Nucleus accumbens (tissue), 56 donors: ENCODE measurements at regions not wholly inside any gene's neighbourhood (a gene's known extent, or its start where the extent isn't known, plus 50 kb on each side); places are given as distances from the start of the nearest gene placed in this dataset.
"Not testable (repeated sequence)": the region's sequence is repeated elsewhere in the genome, so short reads cannot be mapped to it uniquely, and the experiment has no call there.

Experiments used
- DNase-seq, 56 donors: peaks; one replicate each; lab custom pipeline; 2025; lab: John Stamatoyannopoulos, UW

DNA sequence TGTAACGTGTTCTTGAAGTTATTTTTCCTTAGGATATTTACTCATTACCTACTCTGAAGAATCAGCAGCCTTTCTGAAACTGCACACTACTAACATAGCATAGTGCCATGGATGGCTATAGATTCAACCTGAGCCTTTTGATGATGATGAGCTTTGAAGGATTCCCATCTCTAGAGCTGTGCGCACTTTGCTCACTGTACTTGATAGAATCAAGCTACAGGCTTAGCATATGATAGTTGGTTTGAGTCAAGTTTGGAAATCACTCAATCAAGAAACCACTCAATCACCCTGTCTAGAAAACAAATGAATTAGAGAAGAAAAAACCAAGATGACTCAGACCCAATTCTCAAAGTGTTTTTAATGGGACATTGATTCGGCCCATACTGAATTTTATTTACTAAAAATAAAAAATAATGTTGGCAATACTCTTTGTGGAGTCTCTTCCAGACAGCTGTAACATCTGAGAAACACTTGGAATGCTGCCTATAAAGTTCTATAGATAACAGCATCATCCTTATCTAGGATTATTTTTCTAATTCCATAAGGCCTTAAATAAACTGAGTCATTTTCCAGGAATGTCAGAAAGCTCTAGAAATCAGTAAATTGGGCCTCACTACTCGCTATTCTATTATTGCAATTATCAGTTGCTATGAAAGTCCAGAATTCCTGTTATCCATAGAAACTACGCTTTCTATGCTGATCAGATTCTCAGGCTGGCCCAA lies 259.0 kb upstream of the ERBB4 start:
- DNase-seq = no peak

DNA sequence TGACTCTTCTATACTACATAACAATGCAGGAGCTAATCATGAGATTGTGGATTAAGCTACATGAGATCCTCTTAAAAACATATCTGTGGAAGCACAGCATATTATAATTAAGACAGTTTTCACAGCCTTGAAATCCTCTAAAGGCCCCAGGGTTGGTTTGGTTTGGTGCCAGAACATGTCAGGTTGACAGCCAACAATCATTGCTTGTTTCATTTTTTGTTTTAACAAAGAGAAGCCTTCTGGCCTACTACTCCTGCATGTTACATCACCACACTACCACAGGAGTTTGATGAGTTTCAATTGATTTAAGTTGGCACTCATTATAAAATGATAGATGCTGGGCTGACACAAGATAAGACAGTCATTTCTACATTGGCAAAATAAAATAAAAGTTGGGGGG lies 255.9 kb upstream of the ERBB4 start:
- DNase-seq = no peak

DNA sequence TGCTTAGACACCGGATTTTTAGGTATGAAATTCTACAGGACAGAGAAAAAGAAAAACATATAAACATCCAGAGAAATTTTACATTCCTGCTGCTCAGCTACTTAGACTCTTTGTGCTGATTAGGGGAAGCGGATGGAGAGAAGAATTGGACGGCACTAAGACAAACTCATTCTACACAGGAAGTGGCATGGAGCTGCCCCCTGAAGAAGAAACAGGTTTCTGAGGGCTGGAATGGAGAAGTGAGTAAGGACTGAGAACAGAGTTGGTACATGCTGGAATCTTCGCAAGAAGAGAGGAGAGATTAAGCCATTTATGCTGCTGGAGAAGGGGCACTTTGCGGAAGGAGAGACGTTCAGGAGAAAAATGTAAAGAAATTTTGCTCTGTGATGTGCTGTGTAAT lies 253.0 kb upstream of the ERBB4 start:
- no peak for DNase-seq

DNA sequence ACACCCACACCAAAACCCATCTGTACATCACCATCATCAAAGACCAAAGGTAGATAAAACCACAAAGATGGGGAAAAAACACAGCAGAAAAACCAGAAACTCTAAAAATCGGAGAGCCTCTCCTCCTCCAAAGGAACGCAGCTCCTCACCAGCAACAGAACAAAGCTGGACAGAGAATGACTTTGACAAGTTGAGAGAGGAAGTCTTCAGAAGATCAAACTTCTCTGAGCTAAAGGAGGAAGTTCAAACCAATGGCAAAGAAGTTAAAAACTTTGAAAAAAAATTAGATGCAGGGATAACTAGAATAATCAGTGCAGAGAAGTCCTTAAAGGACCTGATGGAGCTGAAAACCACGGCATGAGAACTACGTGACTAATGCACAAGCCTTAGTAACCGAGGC lies 247.5 kb upstream of the ERBB4 start:
- not testable (repeated sequence) for DNase-seq

DNA sequence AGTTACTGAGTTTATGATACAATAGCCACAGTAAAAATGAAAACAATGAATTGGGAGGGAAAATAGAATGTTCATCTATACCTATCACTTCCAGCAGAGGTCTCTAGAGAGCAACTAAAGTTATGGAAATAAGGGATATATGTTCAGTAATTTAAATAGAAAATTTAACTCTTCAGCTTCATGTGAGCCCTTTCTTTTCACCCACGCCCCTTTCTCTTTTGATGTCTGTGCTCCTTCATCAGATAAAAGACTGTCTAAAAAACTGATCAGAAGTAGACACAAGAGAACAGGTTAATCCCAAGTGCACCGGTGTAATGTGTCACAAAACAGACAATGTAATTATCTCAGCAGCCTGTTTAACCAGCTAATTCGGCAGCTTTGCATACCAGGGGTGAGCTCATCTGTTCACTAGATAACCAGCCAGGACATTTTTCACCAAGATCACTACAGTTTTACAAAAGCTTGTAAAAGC lies 238.5 kb upstream of the ERBB4 start:
- DNase-seq = peak in 1 of 56 donors; percentile 4

DNA sequence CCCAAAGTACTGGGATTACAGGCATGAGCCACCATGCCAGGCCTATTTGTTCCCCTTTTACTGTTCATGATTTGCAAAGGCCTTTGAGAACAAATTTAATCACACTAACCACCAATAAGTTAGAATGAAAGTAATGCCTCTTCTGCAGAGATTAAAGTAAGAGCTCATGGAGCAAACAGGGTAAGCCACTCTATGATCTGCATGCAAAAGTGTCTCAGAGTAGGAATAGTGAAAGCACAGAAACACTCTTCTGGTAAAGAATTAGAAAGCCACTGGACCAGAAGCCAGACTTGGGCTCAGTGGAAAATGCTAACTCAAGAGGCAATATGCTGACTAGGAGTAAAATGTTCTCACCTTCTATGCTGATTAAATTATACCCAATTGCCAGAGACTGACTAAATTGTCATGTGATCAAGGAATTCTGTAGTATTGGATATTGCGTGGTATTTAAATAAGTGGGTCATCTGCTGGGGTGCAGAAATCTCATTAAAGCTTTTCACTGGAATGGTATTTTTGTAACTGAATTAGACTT lies 235.3 kb upstream of the ERBB4 start:
- DNase-seq = no peak

DNA sequence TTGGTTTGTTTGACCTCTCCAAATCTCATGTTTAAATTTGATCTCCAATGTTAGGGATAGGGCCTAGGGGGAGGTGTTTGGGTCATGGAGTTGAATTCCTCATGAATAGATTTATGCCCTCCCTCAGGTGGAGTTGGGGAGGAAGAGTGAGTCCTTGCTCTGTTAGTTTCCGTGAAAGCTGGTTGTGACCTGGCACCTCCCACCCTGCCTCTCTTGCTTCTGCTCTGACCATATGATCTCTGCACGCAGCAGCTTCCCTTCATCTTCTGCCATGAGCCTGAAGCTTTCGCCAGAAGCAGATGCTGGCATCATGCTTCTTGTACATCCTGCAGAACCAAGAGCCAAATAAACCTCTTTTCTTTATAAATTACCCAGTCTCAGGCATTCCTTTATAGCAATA lies 231.6 kb upstream of the ERBB4 start:
- DNase-seq = no peak

DNA sequence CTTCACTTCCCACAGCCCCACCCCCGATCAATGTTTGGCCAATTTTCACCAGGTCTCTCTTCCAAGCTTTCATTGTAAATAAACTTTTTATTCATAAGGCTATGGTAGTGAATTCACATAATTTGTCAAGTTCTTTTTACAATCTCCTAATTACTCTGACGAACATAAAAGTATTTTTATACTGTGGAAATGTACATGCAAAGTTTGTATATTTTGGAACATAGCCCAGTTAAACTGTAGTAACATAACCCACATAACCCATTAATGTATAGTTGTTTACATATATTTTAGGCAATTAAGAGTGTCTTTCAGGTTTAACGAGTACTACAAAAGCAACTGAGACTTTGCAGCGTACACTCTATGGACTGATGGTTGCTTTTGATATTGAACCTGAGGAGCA lies 228.3 kb upstream of the ERBB4 start:
- DNase-seq = no peak

DNA sequence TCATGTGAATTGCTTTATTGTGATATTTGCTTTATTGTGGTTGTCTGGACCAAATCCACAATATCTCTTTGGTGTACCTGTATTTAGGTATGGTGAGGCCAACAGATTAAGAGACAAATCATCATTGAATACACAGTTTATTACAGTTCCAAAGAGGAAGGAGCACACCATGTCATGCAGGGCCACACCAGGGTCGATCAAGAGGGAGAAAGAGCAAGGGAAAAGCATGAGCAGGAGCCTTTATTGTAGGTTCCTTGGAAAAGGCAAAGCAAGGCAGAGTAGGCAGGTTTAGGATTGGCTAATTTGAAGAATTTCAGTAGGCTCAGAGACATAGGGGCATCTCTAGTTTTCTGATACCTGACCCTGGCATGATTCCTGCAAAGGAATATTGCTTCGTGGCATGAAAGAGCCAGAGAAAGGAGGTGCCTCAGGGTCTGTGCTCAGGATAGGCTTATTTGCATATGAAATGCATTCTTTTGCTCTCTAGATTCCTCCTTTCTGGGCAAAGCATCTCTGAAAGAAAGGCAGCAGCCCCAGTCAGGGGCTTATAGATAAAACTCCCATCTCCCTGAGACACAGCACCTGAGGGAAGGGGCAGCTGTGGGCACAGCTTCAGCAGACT lies 214.2 kb upstream of the ERBB4 start:
- DNase-seq = no peak

DNA sequence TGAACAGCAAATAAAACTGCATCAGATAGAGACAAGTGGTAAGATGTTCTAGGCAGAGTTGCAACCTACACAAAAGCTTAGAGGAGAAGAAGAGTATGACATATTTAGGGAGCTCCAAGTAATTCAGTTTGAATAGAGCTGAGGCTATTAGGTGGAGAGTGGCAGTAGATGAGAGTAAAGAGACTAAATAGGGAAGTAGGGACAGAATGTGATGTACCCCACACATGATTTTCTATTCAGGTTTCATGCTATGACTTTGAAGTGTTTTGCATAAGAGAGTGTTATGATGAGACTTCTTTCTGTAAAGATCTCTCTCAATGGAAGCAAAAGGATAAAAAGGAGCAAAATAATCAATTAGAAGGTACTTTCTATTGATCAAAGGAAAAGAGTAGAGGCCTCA lies 206.8 kb upstream of the ERBB4 start:
- DNase-seq = no peak

DNA sequence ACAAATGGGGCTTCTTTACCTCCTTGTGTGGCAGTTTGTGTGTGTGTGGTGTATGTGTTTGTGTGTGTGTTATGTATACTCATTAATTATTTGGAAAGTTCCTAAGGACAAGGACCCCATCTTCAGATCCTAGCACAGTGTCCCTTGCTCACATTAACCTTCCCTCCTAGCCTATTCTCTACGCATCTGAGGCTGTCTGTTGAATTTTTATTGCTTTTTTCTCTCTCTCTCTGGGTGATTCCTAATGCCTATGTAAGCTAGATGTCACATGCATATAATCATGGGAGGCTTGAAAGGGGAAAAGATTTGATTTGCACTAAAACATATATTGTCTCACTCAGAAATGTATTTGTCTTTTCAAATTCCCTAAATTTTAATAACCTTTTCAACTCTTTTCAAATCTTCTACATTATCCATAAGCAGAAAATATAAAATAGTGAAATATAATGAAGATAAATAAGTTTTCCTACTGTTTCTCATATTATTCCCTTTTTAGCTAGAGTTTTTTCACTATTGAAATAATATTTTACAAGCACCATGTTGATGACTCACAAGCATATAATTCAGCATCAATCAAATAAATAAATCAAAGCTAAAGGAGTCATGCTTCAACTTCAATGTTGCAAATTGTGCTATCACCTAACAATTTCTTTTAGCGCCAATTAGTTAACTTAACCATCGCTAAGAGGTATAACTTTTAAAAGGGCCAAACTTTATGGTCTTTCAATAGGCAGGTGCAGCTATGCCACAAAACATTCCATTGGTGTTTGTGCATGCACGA lies 199.0 kb upstream of the ERBB4 start:
- DNase-seq = no peak

DNA sequence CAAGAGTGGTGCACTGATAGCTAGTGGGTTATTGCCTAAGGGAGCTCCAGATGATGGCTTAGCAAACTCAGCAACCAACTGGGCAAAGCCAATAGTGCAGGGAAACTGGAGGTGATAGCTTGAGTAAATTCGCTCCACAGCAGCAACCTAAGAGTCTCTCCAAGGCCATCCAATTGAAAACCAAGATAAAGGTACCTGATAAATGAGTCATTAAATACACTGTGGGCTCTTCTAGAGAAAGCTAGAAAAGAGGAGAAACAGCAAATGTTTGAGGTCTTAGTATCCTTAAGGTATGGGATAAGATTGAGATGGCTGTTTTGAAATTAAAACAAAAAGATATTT lies 197.8 kb upstream of the ERBB4 start:
- DNase-seq = no peak

DNA sequence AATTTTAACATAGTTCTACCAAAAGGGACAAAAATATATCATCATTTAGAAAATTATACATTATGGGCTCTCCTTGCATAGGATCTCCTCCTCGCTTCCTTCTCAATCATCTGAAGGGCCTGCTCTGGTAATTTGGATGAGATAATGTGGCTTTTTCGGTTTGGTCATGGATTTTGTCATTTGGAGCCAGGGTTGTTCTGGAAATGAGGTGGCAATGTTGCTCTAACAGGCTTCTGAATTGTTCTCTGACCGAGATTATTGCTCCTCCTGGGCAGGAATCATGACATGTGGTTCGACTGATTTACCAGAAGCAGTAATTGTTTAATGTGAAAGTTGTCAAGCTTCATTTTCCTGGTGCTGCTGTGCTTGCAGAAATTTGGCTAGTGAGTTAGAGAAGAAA lies 194.7 kb upstream of the ERBB4 start:
- DNase-seq = no peak

DNA sequence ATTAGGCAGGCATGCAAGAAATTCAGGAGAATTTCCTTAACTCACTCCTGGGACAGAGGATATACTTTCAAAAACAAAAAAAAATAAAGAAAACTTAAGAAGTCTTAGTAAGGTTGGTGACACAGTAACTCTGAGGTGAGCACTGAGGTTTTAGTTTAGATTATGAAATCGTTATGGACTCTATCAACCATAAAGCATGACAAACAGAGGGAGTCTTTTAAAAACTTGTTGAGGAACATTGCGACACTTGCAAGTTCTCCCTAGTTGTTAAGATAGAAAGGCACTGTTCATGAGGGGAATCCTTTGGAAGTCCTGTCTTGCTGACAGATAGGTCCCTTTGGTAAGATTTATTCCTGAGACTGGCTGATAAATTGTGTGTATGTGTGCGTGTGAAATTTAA lies 194.3 kb upstream of the ERBB4 start:
- DNase-seq = no peak

DNA sequence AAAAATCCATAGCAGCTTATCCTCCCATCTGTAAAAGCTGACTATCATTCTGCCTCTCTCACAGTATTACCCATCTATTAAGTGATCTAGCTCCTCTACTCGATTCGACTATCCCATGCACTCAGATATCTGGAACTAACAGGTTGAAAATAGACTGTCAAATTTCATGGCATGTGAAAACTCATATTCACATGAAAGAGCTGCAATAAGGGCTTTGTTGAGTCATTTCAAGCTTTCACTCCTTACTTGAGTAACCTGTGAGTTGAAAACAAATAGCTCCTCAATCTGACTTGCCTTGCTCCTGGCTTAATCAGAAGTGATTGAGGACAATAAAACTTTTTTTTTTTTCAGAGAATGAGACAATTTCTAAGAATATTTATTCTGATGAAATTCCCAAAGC lies 192.4 kb upstream of the ERBB4 start:
- DNase-seq = no peak

DNA sequence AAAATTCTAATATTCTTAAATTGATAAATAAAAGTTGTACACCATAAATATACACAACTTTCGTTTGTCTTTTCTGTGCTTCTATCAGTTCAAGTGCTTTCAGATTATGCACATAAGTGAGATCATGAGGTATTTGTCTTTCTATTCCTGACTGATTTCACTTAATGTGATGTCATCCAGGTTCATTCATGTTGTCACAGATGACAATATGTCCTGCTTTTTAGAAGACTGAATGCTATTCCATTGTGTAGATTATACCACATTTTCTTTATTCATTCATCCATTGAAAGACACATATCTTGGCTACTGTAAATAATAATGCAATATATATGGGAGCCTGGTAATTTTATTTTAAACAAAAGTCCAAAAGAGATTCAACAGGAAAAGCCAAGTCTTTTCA lies 190.1 kb upstream of the ERBB4 start:
- DNase-seq = no peak

DNA sequence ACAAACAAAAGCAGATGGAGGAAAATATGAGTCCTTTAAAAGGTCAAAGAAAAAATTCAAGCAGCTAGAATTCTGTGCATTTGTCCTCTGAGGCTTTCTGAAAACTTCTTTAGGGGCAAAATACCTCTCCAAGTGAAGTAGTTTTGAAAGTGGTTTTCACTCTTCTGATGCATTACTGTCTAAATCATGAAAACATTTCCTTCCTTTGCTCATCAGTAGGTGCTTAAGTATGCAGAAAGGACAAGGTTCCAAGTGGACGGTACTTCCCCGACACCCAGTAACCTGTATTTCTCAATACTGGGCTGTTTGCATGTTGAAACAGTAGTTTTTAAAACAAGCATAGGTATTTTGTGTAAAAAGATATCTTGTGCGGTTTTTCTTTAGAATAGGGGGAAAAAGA lies 189.1 kb upstream of the ERBB4 start:
- no peak for DNase-seq

DNA sequence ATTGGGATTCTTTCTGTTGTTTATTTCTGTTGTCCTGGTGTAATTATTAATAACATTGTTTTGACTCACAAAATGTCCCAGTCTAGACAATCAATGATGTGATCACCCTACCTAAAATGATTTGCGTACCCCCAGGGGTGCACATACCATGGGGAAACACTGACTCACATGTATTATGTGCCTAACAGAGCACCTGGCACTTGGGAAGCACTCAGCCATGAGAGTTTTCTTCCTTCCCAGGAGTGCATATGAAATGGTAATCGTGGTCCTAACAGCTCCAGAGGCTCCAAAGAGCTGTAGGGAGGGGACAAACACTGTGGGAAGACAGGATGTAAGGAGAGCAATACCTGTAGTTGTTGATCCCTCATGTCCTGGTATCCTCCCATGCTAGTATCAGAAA lies 187.8 kb upstream of the ERBB4 start:
- no peak for DNase-seq

DNA sequence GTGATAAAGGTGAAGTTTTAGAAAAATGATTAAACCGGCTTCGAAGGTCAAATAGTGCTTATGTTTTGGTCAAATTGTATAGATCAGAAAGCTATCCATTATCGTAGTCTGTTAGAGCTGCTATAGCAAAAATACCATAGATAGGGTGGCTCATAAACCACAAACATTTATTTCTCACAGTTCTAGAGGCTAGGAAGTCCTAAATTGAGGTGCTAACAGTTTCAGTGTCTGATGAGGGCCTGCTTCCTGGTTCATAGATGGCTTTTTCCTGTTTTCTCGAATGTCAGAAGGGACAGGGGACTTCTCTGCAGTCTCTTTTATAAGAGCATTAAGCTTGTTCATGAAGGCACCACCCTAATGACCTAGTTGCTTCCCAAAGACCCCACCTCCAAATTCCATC lies 186.6 kb upstream of the ERBB4 start:
- DNase-seq = no peak

DNA sequence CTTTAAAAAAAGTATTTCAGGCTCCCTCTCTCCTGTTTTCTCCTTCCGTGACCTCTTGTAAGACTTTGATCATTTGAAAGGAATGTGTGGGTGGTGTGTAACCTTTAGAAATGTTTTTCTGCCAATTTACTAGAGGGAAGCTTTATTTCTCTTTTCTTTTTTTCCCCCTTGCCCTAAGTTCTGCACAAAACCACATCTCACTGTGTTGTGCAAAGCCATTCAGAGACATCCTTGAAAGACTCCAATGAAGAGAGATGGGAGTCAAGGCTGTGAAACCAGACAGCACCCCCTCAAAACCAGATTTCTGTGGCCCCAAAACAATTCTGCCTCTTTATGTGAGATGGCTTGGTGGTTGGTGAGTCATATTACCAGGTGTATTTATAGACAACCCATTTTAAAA lies 184.6 kb upstream of the ERBB4 start:
- no peak for DNase-seq

DNA sequence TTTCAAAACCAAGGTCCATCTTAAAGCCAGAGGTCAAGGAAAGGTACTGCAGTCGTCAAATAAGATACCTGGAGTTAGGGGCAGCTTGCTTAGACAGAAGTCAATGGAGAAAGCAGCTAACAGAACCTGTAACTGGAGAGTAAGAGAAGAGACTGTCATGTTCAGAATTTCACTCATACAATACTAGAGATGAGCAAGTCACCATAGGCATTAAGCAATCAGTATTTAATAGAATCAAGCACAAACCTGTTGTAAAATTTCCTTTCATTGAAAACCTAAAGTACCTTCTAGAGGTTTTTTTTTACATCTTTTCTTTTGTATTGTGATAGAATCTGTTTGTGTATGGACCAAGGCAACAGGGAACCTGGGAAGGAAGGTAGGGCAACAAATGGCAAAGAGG lies 183.4 kb upstream of the ERBB4 start:
- DNase-seq = no peak

DNA sequence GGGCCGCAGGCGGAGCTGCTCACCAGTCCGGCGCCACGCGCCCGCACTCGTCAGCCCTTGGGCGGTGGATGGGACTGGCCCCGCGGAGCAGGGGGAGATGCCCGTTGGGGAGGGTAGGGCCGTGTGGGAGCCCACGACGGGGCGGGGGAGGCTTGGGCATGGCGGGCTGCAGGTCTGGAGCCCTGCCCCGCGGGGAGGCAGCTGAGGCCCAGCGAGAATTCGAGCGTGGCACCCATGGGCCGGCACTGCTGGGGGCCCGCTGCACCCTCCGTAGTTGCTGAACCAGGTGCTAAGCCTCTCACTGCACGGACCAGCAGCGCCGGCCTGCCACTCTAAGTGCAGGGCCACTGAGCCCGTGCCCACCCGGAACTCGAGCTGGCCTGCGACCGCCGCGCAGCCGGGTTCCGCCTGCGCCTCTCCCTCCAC lies 182.4 kb upstream of the ERBB4 start:
- DNase-seq = no peak
